ENCODE measurements at regions not wholly inside any gene's neighbourhood (a gene's known extent, or its start where the extent isn't known, plus 50 kb on each side); places are given as distances from the start of the nearest gene placed in this dataset.

GRCh38 chr3:187987187-187987586 lies 166.8 kb upstream of the LPP start:
- no peaks in the 10 kb centered on the region for H3K27me3 ChIP-seq
- DNase-seq, result no peak
- no peaks in the 10 kb centered on the region for H3K4me1 ChIP-seq
- no peaks in the 10 kb centered on the region for H3K36me3 ChIP-seq
- TF ChIP-seq, protein P1, sequence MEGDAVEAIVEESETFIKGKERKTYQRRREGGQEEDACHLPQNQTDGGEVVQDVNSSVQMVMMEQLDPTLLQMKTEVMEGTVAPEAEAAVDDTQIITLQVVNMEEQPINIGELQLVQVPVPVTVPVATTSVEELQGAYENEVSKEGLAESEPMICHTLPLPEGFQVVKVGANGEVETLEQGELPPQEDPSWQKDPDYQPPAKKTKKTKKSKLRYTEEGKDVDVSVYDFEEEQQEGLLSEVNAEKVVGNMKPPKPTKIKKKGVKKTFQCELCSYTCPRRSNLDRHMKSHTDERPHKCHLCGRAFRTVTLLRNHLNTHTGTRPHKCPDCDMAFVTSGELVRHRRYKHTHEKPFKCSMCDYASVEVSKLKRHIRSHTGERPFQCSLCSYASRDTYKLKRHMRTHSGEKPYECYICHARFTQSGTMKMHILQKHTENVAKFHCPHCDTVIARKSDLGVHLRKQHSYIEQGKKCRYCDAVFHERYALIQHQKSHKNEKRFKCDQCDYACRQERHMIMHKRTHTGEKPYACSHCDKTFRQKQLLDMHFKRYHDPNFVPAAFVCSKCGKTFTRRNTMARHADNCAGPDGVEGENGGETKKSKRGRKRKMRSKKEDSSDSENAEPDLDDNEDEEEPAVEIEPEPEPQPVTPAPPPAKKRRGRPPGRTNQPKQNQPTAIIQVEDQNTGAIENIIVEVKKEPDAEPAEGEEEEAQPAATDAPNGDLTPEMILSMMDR (IDR thresholded peaks at IDR 0.05), result no peak
- no peaks in the 10 kb centered on the region for H3K9me3 ChIP-seq
- no peak overlapping the region for H3K4me3 ChIP-seq
- no peak overlapping the region for H3K27ac ChIP-seq
- intact Hi-C loops (cut with DNase I; ENCODE audit: low total_unique reads), result no loop called here

DNA sequence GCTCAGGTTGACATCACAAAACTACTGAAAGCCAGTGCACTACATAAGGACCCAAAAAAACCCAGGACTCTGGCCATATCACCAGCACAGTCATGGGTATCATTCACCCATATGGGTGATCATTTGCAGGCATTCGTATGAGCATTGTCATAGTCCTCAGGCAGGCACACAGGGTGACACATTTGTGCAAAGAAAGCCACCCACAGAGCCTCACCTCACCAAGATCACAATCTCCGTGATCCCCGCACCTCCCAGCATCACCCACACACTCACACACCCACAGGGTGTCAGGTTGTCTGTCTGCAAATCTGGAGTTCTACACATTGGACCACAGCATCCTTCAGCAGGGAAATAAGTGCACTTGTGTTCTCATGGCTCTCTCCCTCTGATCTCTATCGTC lies 166.0 kb upstream of the LPP start:
- intact Hi-C loops (cut with DNase I; ENCODE audit: low total_unique reads), result no loop called here
- H3K27ac ChIP-seq, result no peak overlapping the region
- H3K4me3 ChIP-seq, result no peak overlapping the region
- no peak for TF ChIP-seq POLR2A (IDR thresholded peaks at IDR 0.05)
- TF ChIP-seq, protein P1 (IDR thresholded peaks at IDR 0.05), result no peak
- H3K9me3 ChIP-seq, result no peaks in the 10 kb centered on the region
- DNase-seq, result no peak
- H3K4me1 ChIP-seq, result no peaks in the 10 kb centered on the region
- no peaks in the 10 kb centered on the region for H3K27me3 ChIP-seq
- no peaks in the 10 kb centered on the region for H3K36me3 ChIP-seq

- TF ChIP-seq, protein P1 (IDR thresholded peaks at IDR 0.05), result no peak
- no peak for TF ChIP-seq POLR2A (IDR thresholded peaks at IDR 0.05)
- DNase-seq, result no peak
- no peaks in the 10 kb centered on the region for H3K9me3 ChIP-seq
- no peaks in the 10 kb centered on the region for H3K4me1 ChIP-seq
- H3K36me3 ChIP-seq, result no peaks in the 10 kb centered on the region
- H3K27ac ChIP-seq, result no peak overlapping the region
- no peak overlapping the region for H3K4me3 ChIP-seq
- no peaks in the 10 kb centered on the region for H3K27me3 ChIP-seq
- intact Hi-C loops (cut with DNase I; ENCODE audit: low total_unique reads), result no loop called here
Measured at GRCh38 chr3:187989575-187990153, 164.3 kb upstream of the LPP start.

- H3K4me1 ChIP-seq, result no peaks in the 10 kb centered on the region
- intact Hi-C loops (cut with DNase I; ENCODE audit: low total_unique reads), result no loop called here
Measured at GRCh38 chr3:187992609-187993008, 161.3 kb upstream of the LPP start.

GRCh38 chr3:187994221-187995042 lies 159.5 kb upstream of the LPP start:
- no peaks in the 10 kb centered on the region for H3K27me3 ChIP-seq
- TF ChIP-seq, protein P1 (IDR thresholded peaks at IDR 0.05), result no peak
- TF ChIP-seq POLR2A (IDR thresholded peaks at IDR 0.05), result no peak
- H3K27ac ChIP-seq, result no peak overlapping the region
- intact Hi-C loops (cut with DNase I; ENCODE audit: low total_unique reads), result no loop called here
- H3K4me3 ChIP-seq, result no peak overlapping the region
- no peaks in the 10 kb centered on the region for H3K9me3 ChIP-seq
- H3K4me1 ChIP-seq, result no peaks in the 10 kb centered on the region
- no peak for DNase-seq
- H3K36me3 ChIP-seq, result no peaks in the 10 kb centered on the region

More at GRCh38 chr3:187992609-187993008, 161.3 kb upstream of the LPP start:
- H3K27me3 ChIP-seq, result no peaks in the 10 kb centered on the region
- DNase-seq, result no peak
- H3K9me3 ChIP-seq, result no peaks in the 10 kb centered on the region
- H3K27ac ChIP-seq, result no peak overlapping the region
- no peak overlapping the region for H3K4me3 ChIP-seq
- H3K36me3 ChIP-seq, result no peaks in the 10 kb centered on the region
- TF ChIP-seq, protein P1 (IDR thresholded peaks at IDR 0.05), result no peak
- no peak for TF ChIP-seq POLR2A (IDR thresholded peaks at IDR 0.05)

Data from uterus (tissue), 3 donors.